ENCODE measurements at regions not wholly inside any gene's neighbourhood (a gene's known extent, or its start where the extent isn't known, plus 50 kb on each side); places are given as distances from the start of the nearest gene placed in this dataset.

DNA sequence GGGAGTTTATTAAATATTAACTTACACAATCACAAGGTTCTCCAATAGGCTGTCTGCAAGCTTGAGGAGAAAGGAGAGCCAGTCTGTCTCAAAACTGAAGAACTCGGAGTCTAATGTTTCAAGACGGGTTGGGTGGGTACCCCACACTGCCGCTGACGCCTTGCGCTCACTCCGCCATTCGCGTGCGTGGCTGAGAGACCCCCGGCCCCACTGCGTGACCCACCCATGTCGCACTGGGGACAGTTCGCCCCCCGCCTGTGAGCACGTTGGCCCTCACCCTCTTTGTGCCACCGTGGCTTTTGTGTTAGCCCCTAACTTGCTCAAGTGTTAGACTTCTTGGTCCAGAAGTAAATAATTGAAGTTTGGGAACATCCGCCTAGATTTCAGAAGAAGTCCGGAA lies 270.0 kb upstream of the ITGA1 start:
- TF ChIP-seq CTCF (IDR thresholded peaks at IDR 0.05; ENCODE audit: low read depth, low read length), result no peak
- no peak overlapping the region for H3K4me3 ChIP-seq (ENCODE audit: low read depth, low read length)

DNA sequence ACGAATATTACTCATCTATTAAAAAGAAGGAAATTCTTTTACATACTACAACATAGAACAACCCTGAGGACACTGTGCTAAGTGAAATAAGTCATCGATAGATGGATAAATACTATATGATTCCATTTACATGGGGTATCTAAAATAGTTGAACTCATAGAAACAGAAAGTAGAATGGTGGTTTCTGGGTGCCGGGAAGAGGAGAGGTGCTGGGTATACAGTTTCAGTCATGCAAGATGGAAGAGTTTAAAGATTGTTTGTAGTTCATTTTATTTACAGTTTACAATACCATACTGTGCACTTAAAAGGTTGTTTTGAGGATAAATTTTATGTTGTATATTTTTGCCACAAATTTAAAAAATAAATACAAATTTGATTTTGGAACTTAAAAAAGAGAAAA lies 267.5 kb upstream of the ITGA1 start:
- no peak for TF ChIP-seq CTCF (IDR thresholded peaks at IDR 0.05; ENCODE audit: low read depth, low read length)
- no peak overlapping the region for H3K4me3 ChIP-seq (ENCODE audit: low read depth, low read length)

- TF ChIP-seq CTCF (IDR thresholded peaks at IDR 0.05; ENCODE audit: low read depth, low read length), result no peak
- H3K4me3 ChIP-seq (ENCODE audit: low read depth, low read length), result no peak overlapping the region
These were observed 266.5 kb upstream of the ITGA1 start for GRCh38 chr5:52521236-52521635.

DNA sequence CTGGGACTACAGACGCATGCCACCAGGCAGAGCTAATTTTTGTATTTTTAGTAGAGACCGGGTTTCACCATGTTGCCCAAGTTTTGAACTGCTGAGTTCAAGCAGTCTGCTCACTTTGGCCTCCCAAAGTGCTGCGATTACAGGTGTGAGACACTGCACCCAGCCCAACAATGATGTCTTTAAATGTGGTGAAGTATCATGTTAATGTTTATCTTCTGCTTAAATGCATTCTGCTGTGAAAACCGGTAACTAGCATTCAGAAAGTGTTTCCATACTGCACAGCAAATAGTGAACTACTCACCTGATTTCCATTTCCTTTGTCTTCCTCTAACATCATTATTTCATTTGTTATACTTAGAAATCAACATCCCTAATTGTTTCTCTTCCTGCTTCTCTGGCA lies 264.0 kb upstream of the ITGA1 start:
- TF ChIP-seq CTCF (IDR thresholded peaks at IDR 0.05; ENCODE audit: low read depth, low read length), result no peak
- H3K4me3 ChIP-seq (ENCODE audit: low read depth, low read length), result no peak overlapping the region

DNA sequence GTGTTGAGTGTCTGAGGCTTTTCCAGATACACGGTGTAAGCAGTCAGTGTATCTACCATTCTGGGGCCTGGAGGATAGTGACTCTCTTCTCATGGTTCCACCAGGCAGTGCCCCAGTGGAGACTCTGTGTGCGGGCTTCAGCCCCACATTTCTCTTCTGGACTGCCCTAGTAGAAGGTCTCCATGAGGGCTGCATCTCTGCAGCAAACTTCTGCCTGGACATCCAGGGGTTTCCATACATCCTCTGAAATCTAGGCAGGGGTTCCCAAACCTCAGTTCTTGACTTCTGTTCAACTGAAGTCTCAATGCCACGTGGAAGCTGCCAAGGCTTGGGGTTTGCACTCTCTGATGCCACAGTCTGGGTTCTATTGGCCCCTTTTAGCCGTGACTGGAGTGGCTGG lies 256.6 kb upstream of the ITGA1 start:
- no peak for TF ChIP-seq CTCF (IDR thresholded peaks at IDR 0.05; ENCODE audit: low read depth, low read length)
- H3K4me3 ChIP-seq (ENCODE audit: low read depth, low read length), result no peak overlapping the region

- TF ChIP-seq CTCF (IDR thresholded peaks at IDR 0.05; ENCODE audit: low read depth, low read length), result no peak
- no peak overlapping the region for H3K4me3 ChIP-seq (ENCODE audit: low read depth, low read length)
These were observed 244.1 kb upstream of the ITGA1 start for GRCh38 chr5:52543594-52543993.

DNA sequence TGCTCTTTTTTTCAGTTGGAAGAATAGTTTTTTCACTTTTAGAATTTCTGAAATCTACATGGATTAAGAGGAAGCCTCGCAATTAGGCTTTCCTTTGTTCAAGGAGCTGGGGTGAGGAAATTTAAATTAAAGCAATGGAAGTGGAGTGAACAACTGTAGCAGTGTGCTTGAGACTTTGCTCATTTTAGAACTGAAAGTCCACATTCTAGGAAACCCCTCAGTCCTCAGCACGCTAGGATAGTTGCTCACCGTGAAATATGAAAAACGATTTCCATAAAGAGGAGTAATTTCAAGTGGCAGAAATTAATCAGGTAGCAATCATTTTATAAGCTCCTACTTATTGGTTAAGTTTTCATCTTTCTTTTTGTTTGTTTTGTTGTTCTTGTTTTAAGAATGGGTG lies 243.0 kb upstream of the ITGA1 start:
- no peak overlapping the region for H3K4me3 ChIP-seq (ENCODE audit: low read depth, low read length)
- no peak for TF ChIP-seq CTCF (IDR thresholded peaks at IDR 0.05; ENCODE audit: low read depth, low read length)

Data from WI38 (cell line).